Skin epidermis (tissue), 12 donors: ENCODE measurements at regions not wholly inside any gene's neighbourhood (a gene's known extent, or its start where the extent isn't known, plus 50 kb on each side); places are given as distances from the start of the nearest gene placed in this dataset.

Experiments used
- H3K27ac ChIP-seq, 21 experiments: fragments of 200-600 bp; sonication (generic) in 11 of 21; one replicate each; pipeline ENCODE4 v1.5.0; 2020; ENCODE audit warnings: mild to moderate bottlenecking in 3 of 21, inconsistent platforms in 2 of 21, moderate library complexity in 2 of 21
- H3K4me3 ChIP-seq, 7 experiments: fragments of 200-600 bp; sonication (generic) in 2 of 7; one replicate each; pipeline ENCODE4 v1.5.0; 2020; ENCODE audit warnings: inconsistent platforms in 2 of 7, mild to moderate bottlenecking in 2 of 7, moderate library complexity in 1 of 7

DNA sequence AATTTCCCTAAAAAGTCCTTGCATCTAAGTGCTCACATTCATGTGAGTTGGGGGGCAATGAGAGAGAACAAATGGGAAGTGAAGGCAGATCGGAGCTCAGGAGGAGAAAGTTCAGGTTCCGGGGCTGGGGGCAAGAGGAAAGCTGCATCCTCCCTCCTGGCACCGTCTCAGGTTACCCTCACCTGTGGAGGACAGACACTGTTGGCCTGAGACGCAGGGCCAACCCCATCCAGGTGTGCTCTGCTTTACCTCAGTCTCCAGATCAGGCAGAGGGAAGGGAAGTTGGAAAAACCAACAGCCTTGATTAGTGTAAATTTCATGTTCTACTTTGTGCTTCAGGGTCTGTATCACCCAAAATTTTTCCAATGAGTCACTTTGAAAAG, 146.9 kb downstream of the TRIM29 start:
- Histone ChIP-seq H3K27ac (no peak overlapping the region), H3K4me3 (no peak overlapping the region)

- Histone ChIP-seq H3K27ac (no peak overlapping the region), H3K4me3 (no peak overlapping the region)
These were observed 147.4 kb downstream of the TRIM29 start for GRCh38 chr11:119990309-119991021.

- Histone ChIP-seq H3K4me3 (no peak overlapping the region), H3K27ac (no peak overlapping the region)
These were observed 148.6 kb downstream of the TRIM29 start for GRCh38 chr11:119989159-119989821.

GRCh38 chr11:119985551-119985950, 152.4 kb downstream of the TRIM29 start:
- Histone ChIP-seq H3K4me3 (no peak overlapping the region), H3K27ac (no peak overlapping the region)

DNA sequence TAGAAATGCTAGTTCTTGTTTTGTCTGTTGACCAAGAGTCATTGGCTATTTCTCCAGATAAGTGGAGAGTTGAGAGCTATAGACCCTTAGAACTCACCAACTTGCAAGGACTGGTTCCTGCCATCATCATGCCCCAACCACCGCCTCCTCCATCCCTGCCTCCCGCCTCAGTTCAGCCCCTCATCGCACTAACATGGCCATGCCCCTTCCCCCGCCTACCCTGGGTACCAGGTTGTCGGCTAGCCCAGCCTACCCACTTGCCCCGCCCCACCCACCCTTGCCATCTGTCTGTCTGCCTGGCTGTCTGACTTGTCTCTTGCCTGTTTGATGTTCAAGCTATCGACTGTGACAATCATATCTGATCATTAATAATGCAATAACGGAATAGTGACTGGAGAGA, 154.1 kb downstream of the TRIM29 start:
- no peak overlapping the region for H3K4me3 ChIP-seq
- no peak overlapping the region for H3K27ac ChIP-seq

DNA sequence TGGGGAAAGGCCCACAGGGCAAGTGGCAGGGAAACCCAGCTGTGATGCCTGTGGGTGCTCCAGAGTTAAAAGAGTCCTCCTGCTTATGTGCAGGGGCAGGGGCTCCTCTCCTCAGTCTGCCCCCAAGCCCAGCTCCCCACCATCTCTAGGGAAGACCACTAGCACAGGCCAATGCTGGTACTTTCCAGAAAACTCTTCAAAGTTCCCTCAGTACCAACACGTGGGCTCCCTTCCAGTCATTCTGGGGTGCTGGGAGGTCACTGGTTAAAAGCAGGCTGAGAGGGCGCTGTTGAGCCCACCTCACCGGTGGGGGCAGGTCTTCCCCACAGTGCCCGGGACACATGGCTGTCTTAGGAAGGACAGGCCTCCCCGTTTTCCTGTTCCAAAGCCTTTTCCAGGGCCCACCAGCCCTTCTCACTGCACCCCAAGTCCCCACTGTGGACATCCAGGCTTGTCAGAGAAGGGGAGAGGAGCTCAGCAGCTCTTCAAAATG, 154.6 kb downstream of the TRIM29 start:
- no peak overlapping the region for H3K27ac ChIP-seq
- no peak overlapping the region for H3K4me3 ChIP-seq

- H3K4me3 ChIP-seq: no peak overlapping the region
- H3K27ac ChIP-seq: no peak overlapping the region
These were observed 155.2 kb downstream of the TRIM29 start for GRCh38 chr11:119982517-119983239.

- no peak overlapping the region for H3K27ac ChIP-seq
- no peak overlapping the region for H3K4me3 ChIP-seq
These were observed 157.5 kb downstream of the TRIM29 start for GRCh38 chr11:119980431-119980830.

GRCh38 chr11:119979701-119980100, 158.2 kb downstream of the TRIM29 start:
- H3K27ac ChIP-seq: no peak overlapping the region
- H3K4me3 ChIP-seq: no peak overlapping the region

GRCh38 chr11:119978696-119979095, 159.2 kb downstream of the TRIM29 start:
- Histone ChIP-seq H3K4me3 (no peak overlapping the region), H3K27ac (no peak overlapping the region)

DNA sequence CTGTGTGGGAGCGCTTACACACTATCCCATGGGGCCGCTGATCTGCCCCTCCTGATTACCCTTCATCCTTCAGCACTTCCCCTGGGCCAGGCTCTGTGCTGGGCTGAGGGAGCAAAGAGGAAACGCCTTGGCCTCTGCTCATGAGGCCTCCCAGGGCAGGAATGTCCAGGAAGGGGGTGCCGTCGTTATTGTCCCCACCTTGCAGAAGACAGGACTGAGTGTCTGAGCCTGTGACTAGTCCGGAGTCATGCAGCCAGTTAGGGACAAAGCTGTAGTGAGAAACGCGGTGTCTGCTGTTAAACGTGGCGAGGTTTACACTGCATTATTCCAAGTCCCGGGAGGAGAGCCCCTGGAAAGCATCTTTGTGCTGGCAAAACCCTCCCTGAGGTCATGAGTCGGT, 160.0 kb downstream of the TRIM29 start:
- no peak overlapping the region for H3K4me3 ChIP-seq
- H3K27ac ChIP-seq: no peak overlapping the region

- Histone ChIP-seq H3K4me3 (no peak overlapping the region), H3K27ac (no peak overlapping the region)
These were observed 160.4 kb downstream of the TRIM29 start for GRCh38 chr11:119977561-119977860.

DNA sequence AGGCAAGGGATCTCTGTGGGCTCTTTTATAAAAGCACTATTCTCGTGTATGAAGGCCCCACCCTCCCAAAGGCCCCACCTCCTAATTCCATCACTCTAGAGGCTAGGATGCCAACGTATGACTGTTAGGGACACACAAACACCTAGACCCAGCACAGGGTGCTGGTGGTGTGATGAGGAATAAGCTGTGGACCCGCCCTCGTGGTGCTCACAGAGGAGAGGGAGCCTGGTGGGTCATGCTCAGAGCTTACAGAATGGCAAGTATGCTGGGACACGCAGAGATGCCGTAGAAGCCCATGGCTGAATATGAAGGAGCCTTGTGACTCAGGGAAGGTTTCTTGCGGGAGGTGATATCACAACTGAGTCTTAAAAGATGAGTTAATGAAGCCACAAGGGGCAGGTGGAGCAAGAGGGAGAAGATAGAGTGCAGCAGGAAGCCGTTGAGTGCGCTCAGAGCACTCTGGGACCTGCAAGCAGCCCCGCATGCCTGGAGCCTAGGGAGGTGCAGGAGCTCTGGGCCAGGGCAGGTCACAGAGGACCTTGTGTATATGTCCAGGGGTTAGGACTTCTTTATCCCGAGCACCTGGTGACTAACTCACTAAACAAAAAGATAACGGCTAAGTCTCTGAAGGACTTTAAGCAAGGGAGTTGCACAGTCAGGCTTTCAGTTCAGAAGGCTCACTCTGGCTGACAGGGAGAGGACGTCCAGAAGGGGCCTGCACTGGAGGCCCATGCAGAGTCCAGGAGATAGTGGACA, 160.9 kb downstream of the TRIM29 start:
- no peak overlapping the region for H3K4me3 ChIP-seq
- no peak overlapping the region for H3K27ac ChIP-seq

- Histone ChIP-seq H3K4me3 (no peak overlapping the region), H3K27ac (no peak overlapping the region)
These were observed 162.3 kb downstream of the TRIM29 start for GRCh38 chr11:119975561-119976152.

DNA sequence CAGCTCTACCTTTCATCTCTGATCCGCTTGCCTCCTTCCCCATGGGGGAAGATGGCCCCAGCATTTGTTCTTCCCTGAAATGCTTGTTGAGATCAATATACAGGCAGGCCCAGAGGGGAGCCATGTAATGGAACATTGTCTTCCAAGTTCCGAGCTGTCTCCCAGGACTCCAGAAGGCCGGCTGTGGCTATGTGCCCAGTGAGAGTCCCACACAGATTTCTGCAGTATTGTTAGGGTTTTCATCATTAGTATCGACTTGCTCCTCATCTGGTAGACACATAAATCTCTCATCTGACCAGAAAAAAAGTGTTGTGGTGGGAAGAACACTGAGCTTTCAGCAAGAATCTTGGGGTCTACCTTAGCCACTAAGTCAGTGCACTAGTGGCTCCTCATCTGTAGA, 163.4 kb downstream of the TRIM29 start:
- H3K27ac ChIP-seq: no peak overlapping the region
- H3K4me3 ChIP-seq: no peak overlapping the region

DNA sequence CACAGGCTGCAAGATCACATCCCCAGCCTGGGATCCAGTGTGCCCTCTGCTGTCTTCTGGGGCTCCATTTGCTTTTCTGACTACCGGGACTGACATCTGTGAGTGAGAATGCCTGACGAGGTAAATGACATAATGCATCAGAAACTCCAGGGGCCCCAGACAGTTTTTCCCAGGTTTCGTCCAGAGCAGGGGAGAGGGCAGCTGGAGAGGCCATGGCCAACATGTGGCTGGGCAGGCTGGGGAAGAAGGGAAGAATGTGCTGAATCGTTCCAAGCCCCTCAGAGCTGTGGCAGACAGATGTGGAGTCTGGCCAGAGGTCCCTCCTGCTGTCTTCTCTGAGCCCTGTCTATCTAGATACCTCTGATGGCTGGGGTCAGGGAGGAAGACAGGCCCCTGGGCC, 163.9 kb downstream of the TRIM29 start:
- H3K27ac ChIP-seq: no peak overlapping the region
- no peak overlapping the region for H3K4me3 ChIP-seq

DNA sequence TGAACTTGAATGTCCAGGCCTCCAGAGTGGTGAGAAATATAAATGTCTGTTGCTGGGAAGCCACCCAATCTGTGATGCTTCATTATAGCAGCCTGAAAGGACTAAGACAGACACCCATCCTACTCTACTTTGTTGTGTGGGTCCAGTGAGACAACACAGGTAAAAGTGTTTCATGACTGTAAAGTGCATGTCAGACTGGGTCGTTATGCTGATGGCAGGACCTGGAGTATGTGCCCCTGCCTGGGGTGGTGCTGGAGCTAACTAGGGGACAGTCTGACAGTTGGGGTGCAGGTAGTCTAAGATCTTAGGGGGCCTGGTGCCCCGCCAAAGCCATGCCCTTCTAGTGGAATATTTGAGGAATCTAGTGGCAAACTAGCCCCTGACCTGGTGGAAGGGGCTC, 165.6 kb downstream of the TRIM29 start:
- no peak overlapping the region for H3K4me3 ChIP-seq

DNA sequence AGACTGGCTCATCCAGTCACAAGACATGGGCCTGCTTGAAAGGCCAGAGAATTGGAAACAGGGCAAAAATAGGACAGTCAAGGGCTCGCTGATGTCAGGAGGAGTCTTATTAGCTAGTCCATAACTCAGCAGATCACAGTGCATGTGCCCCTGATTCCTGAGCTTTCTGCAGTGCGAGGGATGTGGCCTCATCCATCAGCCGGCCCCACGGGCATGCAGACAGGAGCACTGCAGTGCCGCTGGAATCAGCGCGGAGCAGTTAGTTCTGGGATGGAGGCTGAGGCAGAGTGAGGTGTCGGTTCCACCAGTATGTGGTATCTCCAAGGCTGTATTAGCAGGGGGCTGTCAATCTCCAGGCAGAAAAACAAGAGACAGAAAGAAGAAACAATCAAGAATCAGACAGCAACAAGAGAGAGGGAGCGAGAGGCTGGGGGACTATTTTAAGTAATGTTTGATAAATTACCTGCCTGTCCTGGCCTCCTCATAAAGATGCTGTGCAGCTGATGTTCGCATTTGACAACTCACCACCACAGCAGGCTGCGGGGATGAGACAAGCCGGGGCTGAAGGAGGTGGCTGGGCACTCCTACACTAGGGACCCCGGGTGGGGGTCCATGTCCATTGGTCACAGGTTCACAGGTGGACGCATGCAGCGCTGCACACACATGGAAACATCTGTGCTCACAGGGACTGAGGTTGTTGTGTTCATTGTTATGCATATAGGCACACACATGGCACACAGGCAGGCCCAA, 167.2 kb downstream of the TRIM29 start:
- no peak overlapping the region for H3K4me3 ChIP-seq
- H3K27ac ChIP-seq: no peak overlapping the region

More for the DNA sequence above, 165.6 kb downstream of the TRIM29 start:
- H3K27ac ChIP-seq: no peak overlapping the region
